CD14-positive monocyte (primary cell): ENCODE measurements at regions not wholly inside any gene's neighbourhood (a gene's known extent, or its start where the extent isn't known, plus 50 kb on each side); places are given as distances from the start of the nearest gene placed in this dataset.
A peak's percentile ranks its signal among the peaks of the same experiment; 100 is the strongest.

ENCODE experiments used
- DNase-seq, 3 donors: peaks; one replicate each; pipeline ENCODE4 v3.0.0-alpha.2; 2011 to 2022
- H2AFZ ChIP-seq: 2 replicates; pipeline ENCODE4 v1.6.0; 2012; ENCODE audit warnings: mild to moderate bottlenecking, low read depth, low read length, inconsistent platforms; ENCODE audit not compliant: insufficient read depth, poor library complexity, severe bottlenecking
- H3K27ac ChIP-seq, 2 donors: 1 replicate in 1 of 2; 2 replicates in 1 of 2; pipeline ENCODE4 v1.5.1; 2012 to 2013; ENCODE audit warnings: low read length in 2 of 2, control low read depth in 1 of 2, inconsistent platforms in 1 of 2, low read depth in 1 of 2, mild to moderate bottlenecking in 1 of 2
- H3K27me3 ChIP-seq, 2 donors: one replicate each; pipeline versions ENCODE4 v1.6.0 to v1.6.1; 2011 to 2013; ENCODE audit warnings: low read length in 2 of 2; ENCODE audit not compliant: control insufficient read depth in 2 of 2, insufficient read depth in 2 of 2
- H3K36me3 ChIP-seq, 2 donors: replicated peaks in 1 of 2; 1 replicate in 1 of 2; 2 replicates in 1 of 2; pipeline versions ENCODE4 v1.5.1 to v1.6.1; 2012 to 2013; ENCODE audit warnings: low read length in 2 of 2, control low read depth in 1 of 2, inconsistent platforms in 1 of 2, mild to moderate bottlenecking in 1 of 2; ENCODE audit not compliant: insufficient read depth in 2 of 2, control insufficient read depth in 1 of 2
- H3K4me1 ChIP-seq, 2 donors: 1 replicate in 1 of 2; 2 replicates in 1 of 2; pipeline versions ENCODE4 v1.5.1 to v1.6.1; 2012 to 2013; ENCODE audit warnings: low read length in 2 of 2, control low read depth in 1 of 2, inconsistent platforms in 1 of 2, mild to moderate bottlenecking in 1 of 2, moderate library complexity in 1 of 2; ENCODE audit not compliant: insufficient read depth in 2 of 2, control insufficient read depth in 1 of 2
- H3K4me2 ChIP-seq: replicated peaks from 2 replicates; pipeline ENCODE3; 2012; ENCODE audit warnings: low read length, moderate library complexity, mild to moderate bottlenecking; ENCODE audit not compliant: poor library complexity, severe bottlenecking; ENCODE audit errors: extremely low read depth
- H3K4me3 ChIP-seq, 3 experiments: fragments of 200-600 bp in 1 of 3; sonication (generic) in 1 of 3; replicated peaks in 1 of 3; 1 replicate in 2 of 3; 2 replicates in 1 of 3; pipeline ENCODE4 v1.5.1; 2011 to 2013; ENCODE audit warnings: low read length in 3 of 3, mild to moderate bottlenecking in 3 of 3, control low read depth in 2 of 3, low read depth in 2 of 3, inconsistent platforms in 1 of 3, moderate library complexity in 1 of 3
- H3K79me2 ChIP-seq: 2 replicates; pipeline ENCODE4 v1.6.0; 2012; ENCODE audit warnings: mild to moderate bottlenecking, control low read depth, inconsistent platforms, low read length, moderate library complexity; ENCODE audit not compliant: insufficient read depth
- H3K9ac ChIP-seq: 2 replicates; pipeline ENCODE4 v1.6.0; 2017; ENCODE audit warnings: low read length, mild to moderate bottlenecking; ENCODE audit not compliant: insufficient read depth, poor library complexity, severe bottlenecking
- H3K9me3 ChIP-seq, 2 donors: replicated peaks in 1 of 2; 1 replicate in 1 of 2; 2 replicates in 1 of 2; pipeline versions ENCODE4 v1.5.1 to v1.6.1; 2012 to 2013; ENCODE audit warnings: low read length in 2 of 2, control low read depth in 1 of 2; ENCODE audit not compliant: control insufficient read depth in 1 of 2, insufficient read depth in 1 of 2
- H4K20me1 ChIP-seq: 2 replicates; pipeline ENCODE4 v1.6.0; 2012; ENCODE audit warnings: mild to moderate bottlenecking, low read length, control low read depth, moderate library complexity; ENCODE audit not compliant: insufficient read depth
- H3K27ac Mint-ChIP-seq, 7 donors: one replicate each; pipeline ENCODE4 v1.8.0; 2020; ENCODE audit warnings: mild to moderate bottlenecking in 7 of 7, mixed read lengths in 7 of 7, moderate library complexity in 6 of 7, inconsistent platforms in 2 of 7
- H3K27me3 Mint-ChIP-seq, 3 donors: one replicate each; pipeline ENCODE4 v1.8.0; 2021 to 2022; ENCODE audit warnings: low read depth in 3 of 3, mild to moderate bottlenecking in 3 of 3, mixed read lengths in 3 of 3, moderate library complexity in 3 of 3, inconsistent platforms in 1 of 3
- H3K36me3 Mint-ChIP-seq, 2 donors: one replicate each; pipeline ENCODE4 v1.8.0; 2020; ENCODE audit warnings: mixed read lengths in 2 of 2, inconsistent platforms in 1 of 2, mild to moderate bottlenecking in 1 of 2
- H3K4me1 Mint-ChIP-seq: one replicate; pipeline ENCODE4 v1.8.0; 2020; ENCODE audit warnings: mild to moderate bottlenecking, mixed read lengths
- H3K4me3 Mint-ChIP-seq, 2 donors: one replicate each; pipeline ENCODE4 v1.8.0; 2020; ENCODE audit warnings: mild to moderate bottlenecking in 2 of 2, mixed read lengths in 2 of 2, moderate library complexity in 1 of 2
- H3K9me3 Mint-ChIP-seq, 7 donors: one replicate each; pipeline ENCODE4 v1.8.0; 2020 to 2022; ENCODE audit warnings: mixed read lengths in 7 of 7, mild to moderate bottlenecking in 6 of 7, moderate library complexity in 6 of 7, inconsistent platforms in 2 of 7
- CTCF ChIP-seq: fragments of 200-600 bp; IDR thresholded peaks from one replicate; pipeline ENCODE4 v1.8.0; 2022; ENCODE audit warnings: antibody characterized with exemption, mild to moderate bottlenecking
- WGBS: methylation state at CpG from one replicate; pipeline ENCODE4 v1.1.5; 2013; ENCODE audit warnings: missing lambda C conversion rate; ENCODE audit not compliant: insufficient coverage; 5-methylcytosine and 5-hydroxymethylcytosine counted together
- intact Hi-C, 2 donors: fragments of 100-400 bp; cut with micrococcal nuclease; formaldehyde crosslinking; loops; one replicate each; pipeline versions ENCODE4 v1.15.0 to v1.15.1; 2023

DNA sequence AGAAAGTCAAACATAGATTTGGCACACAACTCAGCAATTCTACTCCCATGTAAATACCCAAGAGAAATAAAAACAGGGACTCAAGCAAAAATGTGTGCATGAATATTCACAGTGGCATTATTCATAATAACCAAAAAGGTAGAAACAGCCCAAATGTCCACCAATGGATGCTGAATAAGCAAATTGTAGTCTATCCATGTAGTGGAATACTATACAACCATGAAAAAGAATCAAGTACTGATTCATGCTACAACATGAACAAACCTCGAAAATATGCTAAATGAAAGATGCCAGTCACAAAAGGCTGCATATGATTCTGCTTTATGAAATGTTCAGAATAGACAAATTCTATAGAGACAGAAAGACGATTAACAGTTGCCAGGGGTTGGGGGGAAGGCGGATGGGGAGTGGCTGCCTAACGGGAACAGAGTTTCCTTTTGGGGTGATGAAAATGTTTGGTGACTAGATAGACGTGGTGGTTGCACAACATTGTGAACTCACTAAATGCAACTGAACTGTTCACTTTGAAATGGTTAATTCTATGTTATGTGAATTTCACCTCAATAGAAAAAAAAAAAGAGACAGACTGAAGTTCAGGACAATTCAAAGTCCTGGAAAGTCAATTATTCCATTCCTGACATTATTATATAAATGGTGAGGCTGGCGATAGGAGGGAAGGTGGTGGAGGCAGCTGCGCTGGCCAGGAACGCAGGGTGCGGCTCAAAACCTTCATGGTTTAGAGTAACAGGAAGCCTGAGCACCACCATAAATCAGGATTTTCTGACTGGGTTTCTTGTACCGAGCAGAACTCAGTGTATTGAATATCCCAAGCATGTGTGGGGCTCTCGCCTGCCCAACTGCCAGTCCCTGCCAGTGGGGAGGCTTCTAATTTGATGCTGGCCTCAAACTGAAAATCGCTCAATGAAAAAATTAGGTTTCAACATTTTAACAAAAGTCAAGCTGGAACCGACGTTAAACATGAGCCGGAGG lies 300.9 kb downstream of the C16orf95 start:
- WGBS: 13% methylated on average over 12 of the region's 15 CpGs
- Mint-ChIP-seq H3K4me3 (peak overlapping the region; percentile 17 to 70), H3K4me1 (peaks cover 19% of the 10 kb centered on the region), H3K27ac (peak overlapping the region in 4 of 7 donors; percentile 6 to 87 (median 33)), H3K27me3 (peaks cover 4 to 17% (median 15%) of the 10 kb centered on the region in 3 donors), H3K9me3 (peaks cover 0 to 3% (median 0%) of the 10 kb centered on the region in 7 donors), H3K36me3 (no peaks in the 10 kb centered on the region)
- peaks cover 2 to 3% of the 10 kb centered on the region in 2 donors for H3K27me3 ChIP-seq
- no peaks in the 10 kb centered on the region for H3K36me3 ChIP-seq
- peak overlapping the region; percentile 3 for H2AFZ ChIP-seq
- DNase-seq: peak in 1 of 3 donors; percentile 44
- TF ChIP-seq CTCF: no peak
- no peaks in the 10 kb centered on the region for H3K79me2 ChIP-seq
- peak overlapping the region; percentile 41 for H3K4me2 ChIP-seq
- H3K9ac ChIP-seq: peak overlapping the region; percentile 6
- H3K4me3 ChIP-seq: peak overlapping the region in 1 of 3 experiments; percentile 30
- no peaks in the 10 kb centered on the region for H3K9me3 ChIP-seq
- intact Hi-C loops: no loop called here
- H4K20me1 ChIP-seq: no peaks in the 10 kb centered on the region
- no peak overlapping the region for H3K27ac ChIP-seq
- peaks cover 10 to 19% of the 10 kb centered on the region in 2 donors for H3K4me1 ChIP-seq

- intact Hi-C loops: no loop called here
- Histone ChIP-seq H3K4me3 (peak overlapping the region in 1 of 3 experiments; percentile 30), H4K20me1 (no peaks in the 10 kb centered on the region), H3K27ac (no peak overlapping the region), H3K4me1 (peaks cover 10 to 19% of the 10 kb centered on the region in 2 donors), H3K79me2 (no peaks in the 10 kb centered on the region), H3K9me3 (no peaks in the 10 kb centered on the region), H3K4me2 (peak overlapping the region; percentile 41), H3K36me3 (no peaks in the 10 kb centered on the region), H3K9ac (no peak overlapping the region), H3K27me3 (peaks cover 2 to 3% of the 10 kb centered on the region in 2 donors), H2AFZ (peak overlapping the region; percentile 3)
- peak; percentile 15 to 63 (median 42) for DNase-seq
- H3K27ac Mint-ChIP-seq: peak overlapping the region in 2 of 7 donors; percentile 46 to 87
- no peaks in the 10 kb centered on the region for H3K36me3 Mint-ChIP-seq
- peaks cover 0 to 3% (median 0%) of the 10 kb centered on the region in 7 donors for H3K9me3 Mint-ChIP-seq
- 23% methylated on average over 6 of the region's 9 CpGs for whole genome bisulfite sequencing
- no peak for TF ChIP-seq CTCF
- H3K27me3 Mint-ChIP-seq: peaks cover 5 to 20% (median 20%) of the 10 kb centered on the region in 3 donors
- H3K4me3 Mint-ChIP-seq: peak overlapping the region in 1 of 2 donors; percentile 23
- H3K4me1 Mint-ChIP-seq: peaks cover 19% of the 10 kb centered on the region
Observed at GRCh38 chr16:87017371-87018012, 299.7 kb downstream of the C16orf95 start.
